ENCODE measurements at regions not wholly inside any gene's neighbourhood (a gene's known extent, or its start where the extent isn't known, plus 50 kb on each side); places are given as distances from the start of the nearest gene placed in this dataset.

DNA sequence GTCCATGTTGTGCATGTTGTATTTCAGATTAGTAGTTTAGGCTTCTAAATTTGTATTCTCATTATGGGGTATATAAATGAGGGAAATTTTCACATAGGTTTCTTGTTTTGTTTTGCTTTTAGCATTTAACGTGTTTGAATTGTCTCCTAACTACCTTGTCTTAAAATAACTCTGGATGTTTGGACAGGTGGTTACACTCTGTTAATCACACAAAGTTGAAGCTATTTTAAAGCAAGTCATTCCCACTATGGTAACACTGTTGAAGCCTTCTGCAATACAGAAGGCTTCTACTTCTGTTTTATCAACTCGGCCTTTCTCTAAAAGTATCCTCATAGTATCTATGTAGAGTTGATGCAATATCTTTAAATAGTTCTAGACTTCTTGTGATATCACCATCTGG, 245.3 kb upstream of the HTR2A start:
- TF ChIP-seq, protein P1, sequence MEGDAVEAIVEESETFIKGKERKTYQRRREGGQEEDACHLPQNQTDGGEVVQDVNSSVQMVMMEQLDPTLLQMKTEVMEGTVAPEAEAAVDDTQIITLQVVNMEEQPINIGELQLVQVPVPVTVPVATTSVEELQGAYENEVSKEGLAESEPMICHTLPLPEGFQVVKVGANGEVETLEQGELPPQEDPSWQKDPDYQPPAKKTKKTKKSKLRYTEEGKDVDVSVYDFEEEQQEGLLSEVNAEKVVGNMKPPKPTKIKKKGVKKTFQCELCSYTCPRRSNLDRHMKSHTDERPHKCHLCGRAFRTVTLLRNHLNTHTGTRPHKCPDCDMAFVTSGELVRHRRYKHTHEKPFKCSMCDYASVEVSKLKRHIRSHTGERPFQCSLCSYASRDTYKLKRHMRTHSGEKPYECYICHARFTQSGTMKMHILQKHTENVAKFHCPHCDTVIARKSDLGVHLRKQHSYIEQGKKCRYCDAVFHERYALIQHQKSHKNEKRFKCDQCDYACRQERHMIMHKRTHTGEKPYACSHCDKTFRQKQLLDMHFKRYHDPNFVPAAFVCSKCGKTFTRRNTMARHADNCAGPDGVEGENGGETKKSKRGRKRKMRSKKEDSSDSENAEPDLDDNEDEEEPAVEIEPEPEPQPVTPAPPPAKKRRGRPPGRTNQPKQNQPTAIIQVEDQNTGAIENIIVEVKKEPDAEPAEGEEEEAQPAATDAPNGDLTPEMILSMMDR (IDR thresholded peaks at IDR 0.05) = no peak
- H3K9me3 Mint-ChIP-seq = peaks cover 4% of the 10 kb centered on the region; the same call in 1 of the 2 replicates
- no peaks in the 10 kb centered on the region; the same call in 1 of the 2 replicates for H3K4me1 Mint-ChIP-seq (ENCODE audit: low read depth)
- no peaks in the 10 kb centered on the region for H3K36me3 Mint-ChIP-seq (ENCODE audit: low read depth)
- no peak for DNase-seq
- H3K4me3 Mint-ChIP-seq = no peak overlapping the region
- H3K27me3 Mint-ChIP-seq (ENCODE audit: insufficient read depth) = peaks cover 2% of the 10 kb centered on the region; the same call in 1 of the 2 replicates
- no peak overlapping the region for H3K27ac Mint-ChIP-seq

DNA sequence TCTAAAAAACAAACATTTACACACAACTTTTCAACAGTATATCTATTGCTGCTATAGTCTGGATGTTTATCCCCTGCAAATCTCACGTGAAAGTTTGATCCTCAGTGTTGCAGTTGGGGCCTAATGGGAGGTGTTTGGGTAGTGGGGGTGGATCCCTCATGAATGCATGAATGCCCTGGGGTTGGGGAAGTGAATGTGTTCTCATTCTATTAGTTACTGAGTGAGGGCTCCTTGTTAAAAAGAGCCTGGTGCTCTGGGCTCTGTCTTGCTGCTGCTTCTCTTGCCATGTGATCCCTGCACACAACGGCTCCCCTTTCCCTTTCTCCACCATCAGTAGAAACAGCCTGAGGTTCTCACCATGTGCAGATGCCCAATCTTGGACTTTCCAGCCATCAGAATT, 242.7 kb upstream of the HTR2A start:
- TF ChIP-seq, protein P1 (IDR thresholded peaks at IDR 0.05) = no peak
- Mint-ChIP-seq H3K36me3 (ENCODE audit: low read depth) (no peaks in the 10 kb centered on the region), H3K9me3 (no peaks in the 10 kb centered on the region; the same call in 1 of the 2 replicates), H3K27ac (no peak overlapping the region), H3K27me3 (ENCODE audit: insufficient read depth) (peaks cover 2% of the 10 kb centered on the region; the same call in 1 of the 2 replicates), H3K4me1 (ENCODE audit: low read depth) (no peaks in the 10 kb centered on the region), H3K4me3 (no peak overlapping the region)
- DNase-seq = no peak

DNA sequence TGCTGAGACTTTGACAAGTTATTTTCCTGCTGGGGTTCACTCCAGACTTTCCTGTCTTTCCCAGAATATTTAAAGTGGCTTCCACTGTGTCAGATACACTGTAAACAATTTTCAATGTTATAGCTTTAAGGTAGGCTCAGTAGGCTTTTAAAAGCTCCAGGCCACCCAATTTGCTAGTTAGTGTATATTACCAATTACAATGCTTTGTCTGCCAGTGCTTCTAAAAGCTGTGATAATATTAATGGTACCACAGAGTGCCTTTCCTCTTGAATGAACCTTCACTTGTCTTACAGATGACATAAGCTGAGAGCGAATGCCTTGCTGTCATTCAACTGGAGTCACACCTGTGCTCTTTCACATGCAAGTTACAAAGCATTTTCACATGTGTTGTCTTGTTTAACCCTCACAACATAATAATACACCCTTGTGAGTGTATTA, 239.7 kb upstream of the HTR2A start:
- H3K27me3 Mint-ChIP-seq (ENCODE audit: insufficient read depth) = peaks cover 2% of the 10 kb centered on the region; the same call in 1 of the 2 replicates
- H3K27ac Mint-ChIP-seq = no peak overlapping the region
- no peak for DNase-seq
- H3K4me3 Mint-ChIP-seq = no peak overlapping the region
- H3K4me1 Mint-ChIP-seq (ENCODE audit: low read depth) = peaks cover 11% of the 10 kb centered on the region; the same call in 1 of the 2 replicates
- TF ChIP-seq, protein P1 (IDR thresholded peaks at IDR 0.05) = no peak
- H3K36me3 Mint-ChIP-seq (ENCODE audit: low read depth) = no peaks in the 10 kb centered on the region
- no peaks in the 10 kb centered on the region; the same call in 1 of the 2 replicates for H3K9me3 Mint-ChIP-seq

DNA sequence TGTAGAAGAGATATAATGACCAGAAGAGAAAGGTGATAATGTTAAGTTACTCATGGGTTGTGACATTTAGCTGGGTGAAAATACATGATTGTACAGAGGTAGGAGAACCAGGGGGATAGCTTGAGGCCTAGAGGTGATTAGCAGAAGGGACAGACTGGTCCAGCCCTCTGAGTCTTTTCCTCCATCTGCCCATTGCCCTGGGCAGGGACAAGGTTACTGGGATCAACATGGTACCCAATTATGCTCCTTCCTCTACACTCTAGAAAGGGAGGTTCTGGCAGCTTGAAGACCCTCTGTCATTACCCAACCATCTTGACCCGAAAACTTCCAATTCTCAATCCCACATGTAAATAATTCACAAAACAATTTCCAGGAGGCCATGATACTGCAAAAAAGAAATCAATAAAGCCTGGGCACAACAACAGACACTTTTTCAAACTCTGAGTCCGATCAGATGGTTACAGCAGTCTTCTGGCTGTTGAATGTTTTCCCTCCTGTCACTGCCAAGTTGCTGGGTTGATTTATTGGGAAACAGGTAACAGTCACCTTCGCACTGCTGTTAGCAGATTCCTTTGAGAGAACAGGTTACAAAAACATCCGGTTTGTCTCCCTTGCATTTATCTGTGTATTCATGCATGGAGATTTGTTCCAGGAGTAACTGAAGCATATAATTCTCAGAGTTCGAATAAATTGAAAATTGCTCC, 239.1 kb upstream of the HTR2A start:
- peaks cover 2% of the 10 kb centered on the region; the same call in 1 of the 2 replicates for H3K27me3 Mint-ChIP-seq (ENCODE audit: insufficient read depth)
- H3K4me3 Mint-ChIP-seq = no peak overlapping the region
- H3K4me1 Mint-ChIP-seq (ENCODE audit: low read depth) = peaks cover 11% of the 10 kb centered on the region; the same call in 1 of the 2 replicates
- H3K9me3 Mint-ChIP-seq = no peaks in the 10 kb centered on the region; the same call in 1 of the 2 replicates
- no peaks in the 10 kb centered on the region for H3K36me3 Mint-ChIP-seq (ENCODE audit: low read depth)
- H3K27ac Mint-ChIP-seq = no peak overlapping the region
- no peak for DNase-seq
- TF ChIP-seq, protein P1 (IDR thresholded peaks at IDR 0.05) = no peak

DNA sequence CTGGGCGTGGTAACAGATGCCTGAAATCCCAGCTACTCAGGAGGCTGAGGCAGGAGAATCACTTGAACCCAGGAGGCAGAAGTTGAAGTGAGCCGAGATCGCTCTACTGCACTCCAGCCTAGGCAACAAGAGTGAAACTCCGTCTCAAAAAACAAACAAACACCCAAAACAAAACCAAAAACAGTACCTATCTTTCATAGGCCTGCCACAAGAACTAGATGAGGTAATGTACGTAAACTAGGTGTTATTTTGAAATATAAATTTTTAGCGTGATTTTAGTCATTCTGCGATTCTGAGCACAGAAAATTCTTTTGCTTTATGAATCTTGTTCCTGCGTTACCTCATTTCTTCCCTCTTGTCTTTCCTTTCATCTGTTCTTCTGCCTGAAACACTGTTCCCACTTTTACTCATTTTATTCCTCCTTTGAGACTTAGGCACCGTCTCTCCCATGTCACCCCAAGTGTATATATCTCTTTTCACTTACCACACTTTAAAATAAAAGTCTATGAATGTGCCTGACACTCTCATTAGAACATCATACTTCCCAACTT, 238.2 kb upstream of the HTR2A start:
- no peaks in the 10 kb centered on the region for H3K36me3 Mint-ChIP-seq (ENCODE audit: low read depth)
- no peak overlapping the region for H3K27ac Mint-ChIP-seq
- no peaks in the 10 kb centered on the region; the same call in 1 of the 2 replicates for H3K9me3 Mint-ChIP-seq
- peaks cover 11% of the 10 kb centered on the region; the same call in 1 of the 2 replicates for H3K4me1 Mint-ChIP-seq (ENCODE audit: low read depth)
- DNase-seq = no peak
- H3K4me3 Mint-ChIP-seq = no peak overlapping the region
- H3K27me3 Mint-ChIP-seq (ENCODE audit: insufficient read depth) = peaks cover 2% of the 10 kb centered on the region; the same call in 1 of the 2 replicates
- TF ChIP-seq, protein P1 (IDR thresholded peaks at IDR 0.05) = no peak
